ENCODE measurements at regions not wholly inside any gene's neighbourhood (a gene's known extent, or its start where the extent isn't known, plus 50 kb on each side); places are given as distances from the start of the nearest gene placed in this dataset.
"Not testable (repeated sequence)": the region's sequence is repeated elsewhere in the genome, so short reads cannot be mapped to it uniquely, and the experiment has no call there.

- intact Hi-C loops (cut with DNase I; ENCODE audit: low total_unique reads); H3K9me3 ChIP-seq; H3K36me3 ChIP-seq (ENCODE audit: low read depth, missing control alignments); H3K27ac ChIP-seq; H3K4me3 ChIP-seq; H3K27me3 ChIP-seq; DNase-seq; H3K4me1 ChIP-seq: not testable (repeated sequence)
- 80 to 82% methylated on average over 24 of the region's 24 CpGs for WGBS, 2 donors
Observed at GRCh38 chr5:21481320-21482270, 1371.5 kb downstream of the CDH12 start.

GRCh38 chr5:21480054-21480453, 1373.1 kb downstream of the CDH12 start:
- H3K27me3 ChIP-seq; H3K36me3 ChIP-seq (ENCODE audit: low read depth, missing control alignments); H3K9me3 ChIP-seq; H3K4me3 ChIP-seq; H3K27ac ChIP-seq; H3K4me1 ChIP-seq; intact Hi-C loops (cut with DNase I; ENCODE audit: low total_unique reads); DNase-seq: not testable (repeated sequence)
- WGBS, 2 donors, result 92 to 93% methylated on average over 4 of the region's 4 CpGs

DNA sequence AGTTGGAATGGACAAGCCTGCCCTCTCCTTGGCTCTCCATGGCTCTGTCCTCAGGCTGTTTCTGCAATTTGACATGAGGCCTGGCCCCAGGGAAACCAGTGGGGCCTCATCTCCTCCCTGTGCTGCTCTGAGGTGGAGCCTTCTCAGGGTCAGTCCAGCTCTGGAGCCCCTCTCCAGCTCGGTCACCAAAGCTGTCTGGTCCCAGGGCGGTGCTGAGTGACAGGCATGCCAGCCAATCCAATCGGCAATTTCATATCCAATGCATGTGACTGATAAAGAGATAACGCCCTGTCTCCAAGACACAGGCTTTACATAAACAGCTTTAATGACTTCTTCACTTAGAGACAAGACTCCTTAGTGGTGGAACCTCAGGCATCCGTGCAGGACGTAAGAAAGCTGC, 1379.2 kb downstream of the CDH12 start:
- H3K9me3 ChIP-seq; H3K4me3 ChIP-seq; DNase-seq; H3K27ac ChIP-seq; H3K36me3 ChIP-seq (ENCODE audit: low read depth, missing control alignments); intact Hi-C loops (cut with DNase I; ENCODE audit: low total_unique reads); H3K27me3 ChIP-seq; H3K4me1 ChIP-seq: not testable (repeated sequence)
- WGBS, 2 donors, result 86% methylated on average over 4 to 6 of the region's 6 CpGs

DNA sequence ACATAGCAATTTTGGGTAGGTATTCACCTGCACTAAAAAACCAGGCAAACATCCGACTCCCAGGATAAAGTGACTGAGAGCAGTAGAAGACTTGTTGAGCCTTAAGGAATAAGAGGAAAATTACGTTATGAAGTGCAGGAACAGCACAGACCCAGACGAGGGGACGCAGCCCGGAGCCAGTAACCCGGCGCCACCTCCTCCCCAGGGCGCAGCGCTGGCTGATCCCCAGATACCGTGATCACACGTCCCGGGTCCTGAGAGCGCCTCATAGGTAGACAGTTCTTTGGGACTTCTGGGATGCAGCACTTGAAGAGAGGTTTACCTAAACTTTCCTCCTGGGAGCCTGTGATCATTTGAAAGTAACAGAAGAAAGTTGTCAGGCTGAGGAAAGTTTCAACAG, 1379.7 kb downstream of the CDH12 start:
- H3K27me3 ChIP-seq; DNase-seq; intact Hi-C loops (cut with DNase I; ENCODE audit: low total_unique reads); H3K27ac ChIP-seq; H3K4me3 ChIP-seq; H3K36me3 ChIP-seq (ENCODE audit: low read depth, missing control alignments); H3K4me1 ChIP-seq; H3K9me3 ChIP-seq: not testable (repeated sequence)
- WGBS, 2 donors, result 85 to 94% methylated on average over 13 of the region's 13 CpGs

GRCh38 chr5:21471691-21472090, 1381.5 kb downstream of the CDH12 start:
- H3K9me3 ChIP-seq; H3K4me3 ChIP-seq; H3K27ac ChIP-seq; H3K36me3 ChIP-seq (ENCODE audit: low read depth, missing control alignments); DNase-seq; H3K27me3 ChIP-seq; intact Hi-C loops (cut with DNase I; ENCODE audit: low total_unique reads); H3K4me1 ChIP-seq: not testable (repeated sequence)
- 88 to 92% methylated on average over 3 of the region's 3 CpGs for WGBS, 2 donors

DNA sequence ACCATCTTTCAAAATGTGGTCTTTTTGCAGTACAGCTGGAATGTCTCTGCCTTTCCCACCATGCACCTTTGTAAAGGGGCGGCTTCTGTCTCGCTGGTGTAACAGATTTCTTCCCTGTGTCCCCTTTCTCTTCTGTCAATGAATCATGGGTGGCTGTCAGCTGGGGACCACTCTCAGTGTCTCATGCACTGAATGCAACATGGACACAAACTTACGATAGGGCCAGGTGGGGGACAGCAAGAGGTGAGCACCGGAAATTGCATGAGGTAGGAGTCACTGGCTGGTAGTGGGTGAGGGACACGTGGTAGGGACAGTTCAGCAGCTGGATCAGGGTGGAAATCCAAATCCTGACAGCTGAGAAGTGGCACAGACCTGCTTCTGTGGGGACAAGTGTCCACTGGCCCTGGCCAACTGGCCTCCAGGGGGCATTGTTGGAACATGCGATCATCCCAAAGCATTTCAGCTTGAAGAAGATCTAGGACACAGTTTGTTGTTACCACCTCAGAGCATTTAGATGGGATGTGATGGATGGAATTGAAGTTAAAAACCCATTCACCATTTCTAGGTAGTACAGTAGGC, 1383.5 kb downstream of the CDH12 start:
- H3K27ac ChIP-seq; H3K9me3 ChIP-seq; intact Hi-C loops (cut with DNase I; ENCODE audit: low total_unique reads); H3K36me3 ChIP-seq (ENCODE audit: low read depth, missing control alignments); H3K4me1 ChIP-seq; H3K27me3 ChIP-seq; H3K4me3 ChIP-seq: not testable (repeated sequence)
- peak; percentile 76 for DNase-seq
- WGBS, 2 donors, result 76 to 83% methylated on average over 5 to 6 of the region's 6 CpGs
- TF ChIP-seq CTCF (IDR thresholded peaks at IDR 0.05), result peak in 1 of 3 experiments; percentile 25

DNA sequence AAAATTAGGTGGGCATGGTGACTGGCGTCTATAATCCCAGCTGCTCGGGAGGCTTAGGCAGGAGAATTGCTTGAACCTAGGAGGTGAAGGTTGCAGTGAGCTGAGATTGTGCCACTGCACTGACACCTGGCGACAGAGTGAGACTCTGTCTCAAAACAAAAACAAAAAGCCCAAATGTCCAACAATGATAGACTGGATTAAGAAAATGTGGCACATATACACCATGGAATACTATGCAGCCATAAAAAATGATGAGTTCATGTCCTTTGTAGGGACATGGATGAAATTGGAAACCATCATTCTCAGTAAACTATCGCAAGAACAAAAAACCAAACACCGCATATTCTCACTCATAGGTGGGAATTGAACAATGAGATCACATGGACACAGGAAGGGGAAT, 1385.6 kb downstream of the CDH12 start:
- intact Hi-C loops (cut with DNase I; ENCODE audit: low total_unique reads); DNase-seq: not testable (repeated sequence)

DNA sequence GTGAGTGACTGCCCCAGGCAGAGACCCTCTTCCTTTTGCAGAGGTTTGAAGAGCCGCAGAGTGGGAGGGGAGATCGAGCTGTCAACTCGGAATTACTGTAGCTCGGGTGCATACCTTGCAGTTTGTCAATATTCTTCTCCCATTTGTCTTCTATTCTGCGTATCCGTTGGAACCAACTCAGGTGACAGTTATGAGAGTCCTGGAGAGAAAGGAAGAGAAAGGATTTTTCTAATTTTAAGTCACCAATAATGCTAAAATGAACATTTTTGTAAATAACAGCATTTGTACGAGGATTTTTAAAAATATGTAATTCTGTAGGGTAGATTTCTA, 1393.4 kb downstream of the CDH12 start:
- H3K4me1 ChIP-seq; H3K36me3 ChIP-seq (ENCODE audit: low read depth, missing control alignments); DNase-seq; H3K9me3 ChIP-seq; H3K27ac ChIP-seq; intact Hi-C loops (cut with DNase I; ENCODE audit: low total_unique reads); H3K27me3 ChIP-seq: not testable (repeated sequence)
- WGBS, 2 donors, result 0% methylated on average over 1 of the region's 7 CpGs; no CpG with 5 or more reads in 1 of the 2 donors
- H3K4me3 ChIP-seq, result peak overlapping the region; percentile 77 to 81

More for the DNA sequence above, 1385.6 kb downstream of the CDH12 start:
- 88 to 100% methylated on average over 3 to 4 of the region's 5 CpGs for WGBS, 2 donors
- H3K4me1 ChIP-seq; H3K27me3 ChIP-seq; H3K36me3 ChIP-seq (ENCODE audit: low read depth, missing control alignments); H3K4me3 ChIP-seq; H3K27ac ChIP-seq; H3K9me3 ChIP-seq: not testable (repeated sequence)

Measured in testis (tissue), 2 donors.